Central memory CD8-positive, alpha-beta T cell (primary cell): ENCODE measurements at regions not wholly inside any gene's neighbourhood (a gene's known extent, or its start where the extent isn't known, plus 50 kb on each side); places are given as distances from the start of the nearest gene placed in this dataset.
A peak's percentile ranks its signal among the peaks of the same experiment; 100 is the strongest.
"Not testable (repeated sequence)": the region's sequence is repeated elsewhere in the genome, so short reads cannot be mapped to it uniquely, and the experiment has no call there.

Source experiments
- ATAC-seq: fragments of 150-1000 bp; cut with Tn5 transposase; replicated peaks from 2 replicates; pipeline ENCODE4 v1.10.0; 2022; ENCODE audit warnings: mild to moderate bottlenecking, moderate FRiP score, moderate number of reproducible peaks; ENCODE audit not compliant: poor library complexity, severe bottlenecking; ENCODE audit errors: extremely low read depth
- DNase-seq, 2 donors: peaks; one replicate each; pipeline ENCODE4 v3.0.0; 2021; ENCODE audit warnings: low spot score in 2 of 2
- H3K27ac Mint-ChIP-seq: one replicate; pipeline ENCODE4 v1.8.0; 2022; ENCODE audit warnings: low read depth, mild to moderate bottlenecking, moderate library complexity, mixed read lengths
- H3K27me3 Mint-ChIP-seq: one replicate; pipeline ENCODE4 v1.8.0; 2022; ENCODE audit warnings: mixed read lengths
- H3K36me3 Mint-ChIP-seq: one replicate; pipeline ENCODE4 v1.8.0; 2022; ENCODE audit warnings: mild to moderate bottlenecking, moderate library complexity, mixed read lengths; ENCODE audit not compliant: insufficient read depth
- H3K4me1 Mint-ChIP-seq: one replicate; pipeline ENCODE4 v1.8.0; 2022; ENCODE audit warnings: mixed read lengths
- H3K4me3 Mint-ChIP-seq: one replicate; pipeline ENCODE4 v1.8.0; 2022; ENCODE audit warnings: mild to moderate bottlenecking, moderate library complexity, mixed read lengths
- H3K9me3 Mint-ChIP-seq: one replicate; pipeline ENCODE4 v1.8.0; 2022; ENCODE audit warnings: mixed read lengths

GRCh38 chr21:35196128-35196527, 147.0 kb upstream of the RUNX1 start:
- no peak overlapping the region for H3K27ac Mint-ChIP-seq
- DNase-seq, result no peak

GRCh38 chr21:35195232-35195631, 146.1 kb upstream of the RUNX1 start:
- ATAC-seq, result no peak
- Mint-ChIP-seq H3K9me3 (no peaks in the 10 kb centered on the region), H3K4me1 (no peaks in the 10 kb centered on the region), H3K27ac (no peak overlapping the region), H3K27me3 (peaks cover 17% of the 10 kb centered on the region), H3K36me3 (peaks cover 4% of the 10 kb centered on the region), H3K4me3 (no peak overlapping the region)
- DNase-seq, result no peak

More at GRCh38 chr21:35196128-35196527, 147.0 kb upstream of the RUNX1 start:
- Mint-ChIP-seq H3K36me3 (peaks cover 4% of the 10 kb centered on the region), H3K4me1 (no peaks in the 10 kb centered on the region), H3K4me3 (no peak overlapping the region), H3K9me3 (no peaks in the 10 kb centered on the region), H3K27me3 (peaks cover 17% of the 10 kb centered on the region)
- ATAC-seq, result no peak

GRCh38 chr21:35191754-35192153, 142.7 kb upstream of the RUNX1 start:
- H3K36me3 Mint-ChIP-seq, result peaks cover 4% of the 10 kb centered on the region
- H3K4me1 Mint-ChIP-seq, result no peaks in the 10 kb centered on the region

GRCh38 chr21:35191128-35191527, 142.0 kb upstream of the RUNX1 start:
- DNase-seq (no peak), ATAC-seq (no peak)
- no peaks in the 10 kb centered on the region for H3K4me1 Mint-ChIP-seq
- H3K27me3 Mint-ChIP-seq, result peaks cover 17% of the 10 kb centered on the region
- no peaks in the 10 kb centered on the region for H3K9me3 Mint-ChIP-seq
- no peak overlapping the region for H3K4me3 Mint-ChIP-seq
- H3K27ac Mint-ChIP-seq, result no peak overlapping the region
- H3K36me3 Mint-ChIP-seq, result peaks cover 4% of the 10 kb centered on the region

More at GRCh38 chr21:35191754-35192153, 142.7 kb upstream of the RUNX1 start:
- no peak overlapping the region for H3K27ac Mint-ChIP-seq
- H3K4me3 Mint-ChIP-seq, result no peak overlapping the region
- ATAC-seq, result no peak
- peaks cover 17% of the 10 kb centered on the region for H3K27me3 Mint-ChIP-seq
- no peak for DNase-seq
- H3K9me3 Mint-ChIP-seq, result no peaks in the 10 kb centered on the region

GRCh38 chr21:35190201-35190701, 141.1 kb upstream of the RUNX1 start:
- Mint-ChIP-seq H3K27me3 (peaks cover 17% of the 10 kb centered on the region), H3K4me3 (no peak overlapping the region), H3K36me3 (peaks cover 4% of the 10 kb centered on the region), H3K9me3 (no peaks in the 10 kb centered on the region), H3K4me1 (no peaks in the 10 kb centered on the region), H3K27ac (no peak overlapping the region)
- no peak for DNase-seq
- ATAC-seq, result no peak

GRCh38 chr21:35189077-35189863, 140.2 kb upstream of the RUNX1 start:
- Mint-ChIP-seq H3K27me3 (peaks cover 17% of the 10 kb centered on the region), H3K36me3 (peaks cover 2% of the 10 kb centered on the region), H3K4me1 (no peaks in the 10 kb centered on the region), H3K9me3 (no peaks in the 10 kb centered on the region), H3K27ac (no peak overlapping the region), H3K4me3 (no peak overlapping the region)
- ATAC-seq (no peak), DNase-seq (no peak)

- not testable (repeated sequence) for H3K27ac Mint-ChIP-seq, H3K36me3 Mint-ChIP-seq, H3K4me1 Mint-ChIP-seq, ATAC-seq, H3K4me3 Mint-ChIP-seq, DNase-seq, H3K9me3 Mint-ChIP-seq
- H3K27me3 Mint-ChIP-seq, result peaks cover 14% of the 10 kb centered on the region
Measured at GRCh38 chr21:35183389-35183788, 134.3 kb upstream of the RUNX1 start.

GRCh38 chr21:35179990-35180540, 131.0 kb upstream of the RUNX1 start:
- no peaks in the 10 kb centered on the region for H3K36me3 Mint-ChIP-seq
- H3K27me3 Mint-ChIP-seq, result peaks cover 14% of the 10 kb centered on the region
- no peak overlapping the region for H3K27ac Mint-ChIP-seq
- DNase-seq, result no peak
- no peak overlapping the region for H3K4me3 Mint-ChIP-seq
- H3K4me1 Mint-ChIP-seq, result no peaks in the 10 kb centered on the region
- no peaks in the 10 kb centered on the region for H3K9me3 Mint-ChIP-seq
- no peak for ATAC-seq

- Mint-ChIP-seq H3K9me3 (no peaks in the 10 kb centered on the region), H3K36me3 (peaks cover 2% of the 10 kb centered on the region), H3K4me3 (no peak overlapping the region), H3K4me1 (no peaks in the 10 kb centered on the region), H3K27me3 (peaks cover 13% of the 10 kb centered on the region), H3K27ac (no peak overlapping the region)
- ATAC-seq, result no peak
- DNase-seq, result no peak
Measured at GRCh38 chr21:35178827-35179226, 129.7 kb upstream of the RUNX1 start.

- Mint-ChIP-seq H3K27me3 (peaks cover 6% of the 10 kb centered on the region), H3K4me3 (no peak overlapping the region), H3K4me1 (peaks cover 6% of the 10 kb centered on the region), H3K27ac (no peak overlapping the region), H3K36me3 (peaks cover 2% of the 10 kb centered on the region), H3K9me3 (no peaks in the 10 kb centered on the region)
- ATAC-seq (no peak), DNase-seq (no peak)
Measured at GRCh38 chr21:35178098-35178497, 129.0 kb upstream of the RUNX1 start.

GRCh38 chr21:35172231-35172630, 123.1 kb upstream of the RUNX1 start:
- peak overlapping the region; percentile 70 for H3K27ac Mint-ChIP-seq
- no peak overlapping the region for H3K4me3 Mint-ChIP-seq
- H3K4me1 Mint-ChIP-seq, result peaks cover 26% of the 10 kb centered on the region
- no peaks in the 10 kb centered on the region for H3K9me3 Mint-ChIP-seq
- DNase-seq (no peak), ATAC-seq (peak; percentile 19)
- no peaks in the 10 kb centered on the region for H3K27me3 Mint-ChIP-seq
- H3K36me3 Mint-ChIP-seq, result peaks cover 2% of the 10 kb centered on the region

- DNase-seq (no peak), ATAC-seq (no peak)
- Mint-ChIP-seq H3K4me3 (no peak overlapping the region), H3K27me3 (no peaks in the 10 kb centered on the region), H3K9me3 (no peaks in the 10 kb centered on the region), H3K4me1 (peaks cover 26% of the 10 kb centered on the region), H3K36me3 (peaks cover 4% of the 10 kb centered on the region), H3K27ac (no peak overlapping the region)
Measured at GRCh38 chr21:35171385-35171784, 122.3 kb upstream of the RUNX1 start.

GRCh38 chr21:35170818-35171217, 121.7 kb upstream of the RUNX1 start:
- Mint-ChIP-seq H3K9me3 (no peaks in the 10 kb centered on the region), H3K4me3 (no peak overlapping the region), H3K36me3 (peaks cover 4% of the 10 kb centered on the region), H3K4me1 (peaks cover 26% of the 10 kb centered on the region), H3K27ac (no peak overlapping the region), H3K27me3 (peaks cover 1% of the 10 kb centered on the region)
- DNase-seq, result no peak
- ATAC-seq, result no peak
